Renal cortex interstitium (tissue), 11 donors: ENCODE measurements at regions not wholly inside any gene's neighbourhood (a gene's known extent, or its start where the extent isn't known, plus 50 kb on each side); places are given as distances from the start of the nearest gene placed in this dataset.
"Not testable (repeated sequence)": the region's sequence is repeated elsewhere in the genome, so short reads cannot be mapped to it uniquely, and the experiment has no call there.

Experiments used
- DNase-seq, 11 donors: peaks; one replicate each; pipeline ENCODE4 v3.0.0-alpha.2; 2013; ENCODE audit warnings: low read depth in 9 of 11, low spot score in 4 of 11; ENCODE audit errors: extremely low read depth in 1 of 11

- no peak for DNase-seq
Measured at GRCh38 chr5:1962619-1963355, 80.1 kb upstream of the IRX4 start.

DNA sequence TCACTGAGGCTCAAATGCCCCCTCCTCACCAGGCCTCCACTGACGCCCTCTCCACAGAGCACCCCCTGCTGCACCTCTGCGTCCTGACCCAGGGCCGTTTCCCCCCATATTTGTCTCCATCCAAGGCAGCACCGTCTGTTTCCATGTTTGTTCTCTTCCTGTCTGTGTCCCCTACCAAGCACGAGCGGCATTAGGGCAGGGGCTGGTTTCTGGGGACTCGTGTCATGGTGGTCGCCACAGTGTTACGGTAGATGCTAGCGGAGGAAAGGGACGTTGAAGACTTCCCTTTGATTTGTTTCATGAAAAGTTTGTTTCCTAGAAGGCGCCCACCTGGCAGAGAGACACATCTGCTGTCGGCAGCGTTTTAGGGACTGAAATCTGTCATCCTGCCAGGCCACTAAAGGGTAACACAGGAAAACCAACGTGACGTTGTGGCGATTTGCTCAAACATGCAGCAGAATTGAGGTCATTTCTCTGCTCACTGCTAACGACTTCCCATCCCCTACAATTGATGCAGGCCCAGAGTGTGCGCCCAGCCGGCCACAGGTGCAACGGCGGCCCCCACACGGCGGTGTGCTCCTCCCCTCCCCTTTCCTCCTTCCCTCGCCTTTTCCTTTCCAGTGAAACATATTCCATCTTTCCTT lies 79.3 kb upstream of the IRX4 start:
- DNase-seq, result no peak

DNA sequence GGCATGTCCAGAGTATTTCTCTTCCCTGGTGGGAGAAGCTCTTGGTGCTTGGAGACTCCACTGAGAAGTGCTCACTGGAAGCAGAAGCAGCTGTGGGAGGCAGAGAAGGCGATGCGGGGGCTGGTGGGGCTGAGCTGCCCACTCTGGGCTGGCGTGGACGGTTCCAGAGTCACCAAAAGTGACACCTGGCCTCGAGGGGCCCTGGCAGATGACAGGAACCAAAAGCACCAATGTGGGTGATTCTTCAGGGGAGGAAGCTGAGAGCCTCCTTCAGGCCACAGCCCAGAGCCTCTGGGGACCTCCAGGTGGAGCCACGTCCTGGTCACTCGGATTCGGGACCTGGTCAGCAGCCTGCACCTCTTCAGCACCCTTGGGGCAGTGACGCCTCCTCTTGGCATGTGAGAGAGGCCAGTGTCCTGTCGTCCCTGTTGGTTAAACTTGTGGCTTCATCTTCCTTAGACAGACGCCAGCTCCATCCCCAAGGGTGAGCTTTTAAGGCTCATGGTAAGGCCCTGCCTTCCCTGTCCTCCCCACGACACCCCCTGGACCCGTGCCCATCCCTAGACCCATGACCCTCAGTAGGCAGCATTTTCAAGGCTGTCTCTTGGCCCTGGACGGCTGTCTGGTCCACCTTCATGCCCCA lies 78.7 kb upstream of the IRX4 start:
- DNase-seq, result no peak

DNA sequence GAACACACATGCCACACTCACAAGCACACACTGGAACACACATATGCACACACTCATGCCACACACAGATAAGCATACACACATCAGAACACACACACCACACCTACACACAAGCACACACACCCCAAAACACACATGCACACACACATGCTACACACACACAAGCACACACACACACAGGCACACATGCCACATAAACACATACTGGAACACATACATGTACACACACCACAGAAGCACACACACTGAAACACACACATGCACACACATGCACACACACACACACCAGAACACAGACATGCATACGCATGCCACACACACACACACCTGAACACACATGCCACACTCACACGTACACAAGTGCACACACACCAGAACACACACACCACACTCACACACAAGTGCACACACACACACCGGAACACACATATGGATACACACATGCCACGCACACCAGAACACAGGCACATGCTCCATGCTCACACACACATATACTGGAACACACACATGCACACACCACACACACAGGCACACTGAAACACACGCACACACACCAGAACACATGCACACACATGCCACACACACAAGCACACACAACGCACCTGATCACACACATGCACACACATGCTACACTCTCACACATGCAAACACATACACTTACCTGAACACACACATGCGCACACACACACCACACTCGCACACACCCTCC lies 78.0 kb upstream of the IRX4 start:
- DNase-seq, result no peak

DNA sequence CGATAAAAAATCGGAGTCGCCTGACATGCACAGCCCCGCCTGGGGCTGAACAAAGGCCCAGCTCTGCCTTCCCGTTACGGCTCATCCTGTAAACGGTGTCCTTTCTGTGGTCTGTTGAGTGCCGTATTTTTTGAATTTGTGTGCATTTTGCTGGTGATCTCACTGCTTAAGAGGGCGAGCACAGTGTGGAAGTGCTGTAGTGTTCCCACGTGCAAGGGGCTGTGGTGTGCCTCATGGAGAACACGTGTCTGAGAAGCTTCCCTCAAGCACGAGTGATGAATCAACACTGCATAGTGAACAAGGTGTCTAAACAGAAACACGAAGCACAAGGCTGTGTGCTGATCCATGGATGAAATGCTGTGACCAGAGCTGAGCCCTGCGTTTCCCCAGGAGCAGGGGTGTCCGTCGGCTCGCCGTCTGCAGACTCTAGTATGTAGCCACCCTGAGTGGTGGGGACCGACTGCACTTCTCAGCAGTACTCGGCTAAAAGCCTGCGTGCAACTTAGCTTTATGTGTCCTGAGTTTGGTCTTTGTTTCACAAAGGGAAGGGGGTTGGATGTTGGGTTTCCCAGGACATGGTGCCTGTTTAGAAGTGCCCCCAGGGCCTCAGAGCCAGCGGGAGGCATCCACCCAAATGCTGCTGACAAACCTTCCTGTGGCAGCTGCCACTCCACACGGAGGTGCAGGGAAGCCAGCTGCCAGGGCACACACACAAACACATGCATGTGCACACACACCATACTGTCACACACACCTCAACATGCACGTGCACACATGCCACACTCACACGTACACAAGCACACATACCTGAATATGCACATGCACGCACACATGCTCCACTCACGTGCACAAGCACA lies 77.2 kb upstream of the IRX4 start:
- no peak for DNase-seq

DNA sequence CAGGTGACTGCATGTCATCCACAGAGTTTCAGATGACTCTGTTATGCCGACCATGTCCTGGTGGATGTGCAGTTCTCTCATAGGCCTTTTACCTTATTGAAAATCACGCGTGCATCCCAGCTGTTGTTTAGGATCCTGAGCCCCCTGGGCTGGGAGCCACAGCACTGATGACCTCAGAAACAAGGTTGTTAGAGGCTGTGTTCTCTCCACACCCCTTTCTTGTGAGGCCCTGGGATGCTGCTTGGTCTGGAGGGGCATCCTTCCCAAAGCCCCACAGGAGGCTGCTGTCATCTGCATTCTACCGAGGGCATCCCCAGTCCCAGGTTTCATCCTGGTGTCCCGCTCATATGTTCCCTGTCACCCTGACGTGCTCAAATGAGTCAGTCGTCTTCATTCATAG lies 76.5 kb upstream of the IRX4 start:
- no peak for DNase-seq

GRCh38 chr5:1958211-1959010 lies 75.7 kb upstream of the IRX4 start:
- DNase-seq, result no peak

GRCh38 chr5:1955586-1955985 lies 72.9 kb upstream of the IRX4 start:
- no peak for DNase-seq

DNA sequence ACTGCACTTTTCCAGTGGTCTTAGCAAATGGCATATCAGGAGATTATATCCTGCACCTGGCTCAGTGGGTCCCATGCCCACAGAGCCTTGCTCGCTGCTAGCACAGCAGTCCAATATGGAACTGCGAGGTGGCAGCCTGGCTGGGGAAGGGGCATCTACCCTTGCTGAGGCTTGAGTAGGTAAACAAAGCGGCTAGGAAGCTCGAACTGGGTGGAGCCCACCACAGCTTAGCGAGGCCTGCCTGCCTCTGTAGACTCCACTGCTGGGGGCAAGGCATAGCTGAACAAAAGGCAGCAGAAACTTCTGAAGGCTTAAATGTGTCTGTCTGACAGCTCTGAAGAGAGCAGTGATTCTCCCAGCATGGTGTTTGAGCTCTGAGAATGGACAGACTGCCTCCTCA lies 71.0 kb upstream of the IRX4 start:
- not testable (repeated sequence) for DNase-seq

DNA sequence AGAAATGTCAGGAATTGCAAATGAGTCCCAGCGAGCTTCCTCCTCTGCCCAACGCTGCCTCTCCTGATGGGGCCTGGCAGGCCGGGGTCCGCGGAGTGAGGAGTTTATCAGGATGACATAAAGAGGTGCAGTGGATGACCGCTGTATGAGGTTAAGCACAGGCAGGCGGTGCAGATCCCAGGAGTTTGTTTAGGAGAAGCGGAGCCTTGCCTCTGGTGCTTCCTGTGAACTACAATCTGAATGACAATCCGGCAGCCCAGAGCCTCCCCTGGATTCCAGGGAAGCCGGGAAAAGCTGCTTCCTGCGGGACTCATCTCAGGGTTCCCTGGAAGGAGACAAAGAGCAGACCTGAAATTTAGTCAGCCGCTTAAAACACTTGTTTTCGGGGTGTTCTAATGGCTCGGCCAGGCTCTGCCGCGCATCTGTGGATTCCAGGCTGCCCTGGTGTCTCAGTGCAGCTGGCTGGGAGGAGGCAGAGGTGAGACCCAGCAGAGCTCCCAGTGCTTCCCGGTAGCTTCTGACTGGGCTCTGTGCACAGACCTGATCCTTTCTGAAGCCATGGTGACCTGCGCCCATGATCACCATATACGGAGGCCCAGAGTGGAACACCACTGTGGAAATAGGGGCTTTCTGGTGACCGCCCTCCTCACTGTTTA lies 69.8 kb upstream of the IRX4 start:
- DNase-seq, result no peak

DNA sequence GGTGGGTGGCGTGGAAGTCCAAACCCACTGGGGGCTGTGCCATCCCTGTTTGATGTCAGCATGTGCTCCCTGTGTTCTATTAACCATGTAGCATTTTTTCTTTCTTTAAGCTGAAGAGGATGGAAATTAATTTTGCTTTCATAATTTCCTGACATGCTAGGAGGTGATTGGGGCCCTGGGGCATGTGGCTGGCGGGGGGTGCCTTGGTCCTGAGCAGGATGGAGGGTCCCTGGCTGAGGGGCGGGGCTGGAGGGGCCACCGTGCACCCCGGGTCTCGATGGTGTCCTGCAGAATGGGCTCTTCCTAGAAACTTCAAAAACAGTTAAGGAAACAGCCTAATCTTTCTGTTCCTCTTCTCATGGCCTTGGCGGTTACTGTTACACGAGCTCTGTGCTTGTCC lies 69.3 kb upstream of the IRX4 start:
- no peak for DNase-seq

DNA sequence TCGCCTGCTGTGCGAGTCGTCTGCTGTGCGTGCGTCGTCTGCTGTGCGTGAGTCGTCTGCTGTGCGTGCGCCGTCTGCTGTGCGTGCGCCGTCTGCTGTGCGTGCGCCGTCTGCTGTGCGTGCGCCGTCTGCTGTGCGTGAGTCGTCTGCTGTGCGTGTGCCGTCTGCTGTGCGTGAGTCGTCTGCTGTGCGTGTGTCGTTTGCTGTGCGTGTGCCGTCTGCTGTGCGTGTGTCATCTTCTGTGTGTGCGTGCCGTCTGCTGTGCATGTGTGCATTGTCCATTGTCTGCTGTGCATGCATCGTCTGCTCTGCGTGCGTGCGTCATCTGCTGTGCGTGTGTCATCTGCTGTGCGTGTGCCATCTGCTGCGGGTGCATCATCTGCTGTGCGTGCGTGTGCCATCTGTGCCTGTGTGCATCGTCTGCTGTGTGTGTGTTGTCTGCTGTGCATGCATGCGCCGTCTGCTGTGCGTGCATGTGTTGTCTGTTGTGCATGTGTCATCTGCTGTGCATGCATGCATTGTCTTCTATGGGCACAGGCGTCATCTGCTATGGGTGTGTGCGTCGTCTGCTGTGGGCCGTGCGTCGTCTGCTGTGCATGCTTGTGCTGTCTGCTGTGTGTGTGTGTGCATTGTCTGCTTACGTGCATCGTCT lies 68.6 kb upstream of the IRX4 start:
- no peak for DNase-seq

- no peak for DNase-seq
Measured at GRCh38 chr5:1950708-1951103, 68.0 kb upstream of the IRX4 start.

- DNase-seq, result no peak
Measured at GRCh38 chr5:1950096-1950707, 67.5 kb upstream of the IRX4 start.

DNA sequence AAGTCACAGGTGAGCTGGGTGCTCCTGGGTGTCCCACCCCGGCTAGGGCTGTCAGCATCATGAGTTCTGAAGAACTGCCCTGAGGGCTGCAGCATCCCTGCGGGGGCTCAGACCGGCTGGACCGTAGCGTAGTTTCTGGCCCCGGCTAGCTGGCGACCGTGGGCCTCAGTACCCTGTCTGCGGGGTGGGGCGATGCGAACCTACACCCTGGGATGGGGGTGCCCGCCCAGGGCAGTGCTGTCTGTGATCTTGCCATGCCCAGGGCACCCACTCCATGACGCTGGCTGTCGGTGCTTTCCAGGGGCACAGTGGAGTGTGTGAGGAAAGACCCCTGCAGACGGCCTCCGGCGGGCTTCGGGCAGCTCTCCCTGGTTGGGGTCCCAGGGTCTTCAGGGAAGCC lies 66.5 kb upstream of the IRX4 start:
- DNase-seq, result no peak

GRCh38 chr5:1948663-1949191 lies 66.0 kb upstream of the IRX4 start:
- DNase-seq, result no peak

GRCh38 chr5:1948111-1948510 lies 65.4 kb upstream of the IRX4 start:
- no peak for DNase-seq
